ENCODE measurements at regions not wholly inside any gene's neighbourhood (a gene's known extent, or its start where the extent isn't known, plus 50 kb on each side); places are given as distances from the start of the nearest gene placed in this dataset.

GRCh38 chr13:73300718-73301425 lies 242.1 kb downstream of the KLF5 start:
- H3K36me3 Mint-ChIP-seq, result no peaks in the 10 kb centered on the region
- Histone ChIP-seq H3K4me2 (replicated peaks; ENCODE audit: extremely low read depth, low read length, poor library complexity, severe bottlenecking) (no peak overlapping the region), H4K20me1 (ENCODE audit: insufficient read depth, low read length) (no peaks in the 10 kb centered on the region), H3K4me1 (ENCODE audit: control insufficient read depth in 1 of 2, insufficient read depth in 2 of 2, low read length in 2 of 2) (no peaks in the 10 kb centered on the region), H3K27ac (ENCODE audit: low read depth in 1 of 2, low read length in 2 of 2) (no peak overlapping the region), H2AFZ (ENCODE audit: insufficient read depth, low read depth, low read length, poor library complexity, severe bottlenecking) (no peak overlapping the region), H3K9me3 (replicated peaks in 1 of 2; ENCODE audit: control insufficient read depth in 1 of 2, insufficient read depth in 1 of 2, low read length in 2 of 2) (no peaks in the 10 kb centered on the region), H3K27me3 (ENCODE audit: control insufficient read depth in 2 of 2, insufficient read depth in 2 of 2, low read length in 2 of 2) (no peaks in the 10 kb centered on the region), H3K36me3 (replicated peaks in 1 of 2; ENCODE audit: control insufficient read depth in 1 of 2, insufficient read depth in 2 of 2, low read length in 2 of 2) (no peaks in the 10 kb centered on the region), H3K4me3 (replicated peaks in 1 of 3; ENCODE audit: low read depth in 2 of 3, low read length in 3 of 3) (no peak overlapping the region), H3K79me2 (ENCODE audit: insufficient read depth, low read length) (no peaks in the 10 kb centered on the region), H3K9ac (ENCODE audit: insufficient read depth, low read length, poor library complexity, severe bottlenecking) (no peak overlapping the region)
- no peak overlapping the region for H3K27ac Mint-ChIP-seq
- H3K4me1 Mint-ChIP-seq, result no peaks in the 10 kb centered on the region
- TF ChIP-seq CTCF (IDR thresholded peaks at IDR 0.05), result no peak
- H3K4me3 Mint-ChIP-seq, result no peak overlapping the region
- WGBS (ENCODE audit: insufficient coverage), result no CpG with 5 or more reads among the region's 3 CpGs
- H3K27me3 Mint-ChIP-seq (ENCODE audit: low read depth in 3 of 3), result peaks cover 0 to 3% (median 0%) of the 10 kb centered on the region in 3 donors
- DNase-seq, result no peak
- H3K9me3 Mint-ChIP-seq, result peaks cover 0 to 6% (median 3%) of the 10 kb centered on the region in 7 donors
- intact Hi-C loops (cut with micrococcal nuclease), result no loop called here

GRCh38 chr13:73299787-73300186 lies 241.0 kb downstream of the KLF5 start:
- Histone ChIP-seq H3K4me1 (ENCODE audit: control insufficient read depth in 1 of 2, insufficient read depth in 2 of 2, low read length in 2 of 2) (no peaks in the 10 kb centered on the region), H4K20me1 (ENCODE audit: insufficient read depth, low read length) (no peaks in the 10 kb centered on the region), H3K27me3 (ENCODE audit: control insufficient read depth in 2 of 2, insufficient read depth in 2 of 2, low read length in 2 of 2) (no peaks in the 10 kb centered on the region), H2AFZ (ENCODE audit: insufficient read depth, low read depth, low read length, poor library complexity, severe bottlenecking) (no peak overlapping the region), H3K36me3 (replicated peaks in 1 of 2; ENCODE audit: control insufficient read depth in 1 of 2, insufficient read depth in 2 of 2, low read length in 2 of 2) (no peaks in the 10 kb centered on the region), H3K9me3 (replicated peaks in 1 of 2; ENCODE audit: control insufficient read depth in 1 of 2, insufficient read depth in 1 of 2, low read length in 2 of 2) (no peaks in the 10 kb centered on the region), H3K4me3 (replicated peaks in 1 of 3; ENCODE audit: low read depth in 2 of 3, low read length in 3 of 3) (no peak overlapping the region), H3K79me2 (ENCODE audit: insufficient read depth, low read length) (no peaks in the 10 kb centered on the region), H3K9ac (ENCODE audit: insufficient read depth, low read length, poor library complexity, severe bottlenecking) (no peak overlapping the region), H3K4me2 (replicated peaks; ENCODE audit: extremely low read depth, low read length, poor library complexity, severe bottlenecking) (no peak overlapping the region), H3K27ac (ENCODE audit: low read depth in 1 of 2, low read length in 2 of 2) (no peak overlapping the region)
- Mint-ChIP-seq H3K27ac (no peak overlapping the region), H3K27me3 (ENCODE audit: low read depth in 3 of 3) (peaks cover 0 to 2% (median 0%) of the 10 kb centered on the region in 3 donors), H3K36me3 (no peaks in the 10 kb centered on the region), H3K9me3 (peaks cover 0 to 6% (median 0%) of the 10 kb centered on the region in 7 donors), H3K4me1 (no peaks in the 10 kb centered on the region), H3K4me3 (no peak overlapping the region)
- intact Hi-C loops (cut with micrococcal nuclease), result no loop called here
- 100% methylated on average over 1 of the region's 2 CpGs for WGBS (ENCODE audit: insufficient coverage)
- TF ChIP-seq CTCF (IDR thresholded peaks at IDR 0.05), result no peak
- DNase-seq, result no peak

Data from CD14-positive monocyte (primary cell).